GM12878 (cell line): ENCODE measurements at regions not wholly inside any gene's neighbourhood (a gene's known extent, or its start where the extent isn't known, plus 50 kb on each side); places are given as distances from the start of the nearest gene placed in this dataset.

Source experiments
- CREM ChIP-seq: IDR thresholded peaks from 2 replicates; pipeline ENCODE4 v1.6.1; 2014; ENCODE audit warnings: antibody characterized with exemption, low read depth
- EGR1 ChIP-seq, 2 experiments: IDR thresholded peaks; 1 replicate in 1 of 2; 2 replicates in 1 of 2; pipeline ENCODE4 v1.6.1; 2011 to 2012; ENCODE audit warnings: low read depth in 2 of 2, low read length in 2 of 2, borderline replicate concordance in 1 of 2, mild to moderate bottlenecking in 1 of 2, moderate library complexity in 1 of 2
- GABPA ChIP-seq: IDR thresholded peaks from 2 replicates; pipeline ENCODE4 v1.6.1; 2014; ENCODE audit warnings: antibody characterized with exemption, low read depth, mild to moderate bottlenecking, inconsistent platforms
- MXI1 ChIP-seq: fragments of 150-350 bp; IDR thresholded peaks from 2 replicates; pipeline ENCODE4 v1.6.1; 2011; ENCODE audit warnings: low read depth, mild to moderate bottlenecking, inconsistent platforms, low read length, improper control_type of control experiment
- NFYA ChIP-seq: IDR thresholded peaks from 2 replicates; pipeline ENCODE4 v1.6.1; 2011; ENCODE audit warnings: low read depth, mild to moderate bottlenecking, low read length, improper control_type of control experiment, borderline replicate concordance
- PBX3 ChIP-seq: IDR thresholded peaks from 2 replicates; pipeline ENCODE4 v1.6.1; 2011; ENCODE audit warnings: mild to moderate bottlenecking, low read depth, low read length, moderate library complexity; ENCODE audit not compliant: insufficient replicate concordance
- SUPT20H ChIP-seq: IDR thresholded peaks from 2 replicates; pipeline ENCODE4 v1.6.1; 2011; ENCODE audit warnings: low read depth, mild to moderate bottlenecking, low read length, moderate library complexity, borderline replicate concordance; ENCODE audit not compliant: control insufficient read depth
- ZNF592 ChIP-seq: fragments of 450-650 bp; IDR thresholded peaks from 2 replicates; pipeline ENCODE4 v1.6.1; 2017; ENCODE audit warnings: mild to moderate bottlenecking, moderate library complexity
- ZSCAN29 ChIP-seq: fragments of 450-650 bp; IDR thresholded peaks from 2 replicates; pipeline ENCODE4 v1.6.1; 2017; ENCODE audit warnings: mild to moderate bottlenecking, moderate library complexity
- TF ChIP-seq, protein P1 (sequence below): IDR thresholded peaks from 2 replicates; pipeline ENCODE4 v1.6.1; 2012; ENCODE audit warnings: low read depth, low read length, improper control_type of control experiment

DNA sequence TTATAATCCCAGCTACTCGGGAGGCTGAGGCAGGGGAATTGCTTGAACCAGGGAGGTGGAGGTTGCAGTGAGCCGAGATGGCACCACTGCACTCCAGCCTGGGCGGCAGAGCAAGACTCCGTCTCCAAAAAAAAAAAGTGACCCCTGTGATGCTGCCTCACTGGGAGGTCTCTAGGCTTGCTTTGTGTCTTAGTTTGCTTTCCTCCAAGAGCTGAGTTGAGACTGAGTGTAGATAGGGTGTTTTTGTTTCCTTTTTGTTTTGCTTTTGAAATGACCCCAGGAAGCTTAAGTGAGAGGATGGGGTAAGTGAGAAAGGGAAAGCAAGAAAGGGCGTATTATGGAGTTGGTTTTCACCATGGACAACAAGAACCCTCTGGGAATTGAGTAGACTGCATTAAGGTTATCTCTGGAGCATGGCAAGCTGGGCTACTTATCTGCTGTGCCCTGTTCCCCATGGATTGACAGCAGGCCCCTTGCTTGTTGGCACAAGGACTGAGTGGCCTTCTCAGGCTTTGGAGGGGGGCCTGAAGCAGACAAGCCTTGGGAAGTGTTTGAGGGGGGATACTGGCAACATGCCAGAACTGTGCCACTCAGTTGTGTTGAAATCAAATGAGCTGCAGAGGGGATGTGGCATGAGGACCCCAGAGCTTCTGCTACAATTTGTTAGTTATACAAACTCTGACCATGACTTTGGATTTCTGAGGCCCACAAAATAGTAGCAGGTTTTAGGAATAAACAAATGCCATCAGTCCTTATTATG is 300.6 kb upstream of the C11orf87 start (continued):
- TF ChIP-seq, protein P1, sequence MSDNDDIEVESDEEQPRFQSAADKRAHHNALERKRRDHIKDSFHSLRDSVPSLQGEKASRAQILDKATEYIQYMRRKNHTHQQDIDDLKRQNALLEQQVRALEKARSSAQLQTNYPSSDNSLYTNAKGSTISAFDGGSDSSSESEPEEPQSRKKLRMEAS, result no peak
- TF ChIP-seq EGR1 (IDR thresholded peaks at IDR 0.05; ENCODE audit: borderline replicate concordance in 1 of 2, low read depth in 2 of 2, low read length in 2 of 2) (no peak), CREM (no peak), ZNF592 (no peak), NFYA (no peak), ZSCAN29 (no peak), PBX3 (no peak), GABPA (no peak), MXI1 (no peak), SUPT20H (no peak)
- TF ChIP-seq, all 136 proteins: peak for 0
